ENCODE measurements at regions not wholly inside any gene's neighbourhood (a gene's known extent, or its start where the extent isn't known, plus 50 kb on each side); places are given as distances from the start of the nearest gene placed in this dataset.

GRCh38 chr18:46289463-46289862 lies 185.3 kb downstream of the HAUS1 start:
- H3K36me3 ChIP-seq (ENCODE audit: control insufficient read depth in 2 of 2, extremely low read depth in 1 of 2, insufficient read depth in 2 of 2, low read length in 2 of 2): no peaks in the 10 kb centered on the region
- CTCF ChIA-PET: no interaction called here
- intact Hi-C loops (cut with micrococcal nuclease) (no loop called here), dilution Hi-C loops (cut with MboI; ENCODE audit: extremely low pct_ligation_motif_present, low sequenced_read_pairs) (no loop called here)
- H4K20me1 ChIP-seq (replicated peaks; ENCODE audit: control insufficient read depth, extremely low read depth, insufficient read depth, low read length): no peaks in the 10 kb centered on the region
- no peaks in the 10 kb centered on the region for H3K9me1 ChIP-seq (replicated peaks; ENCODE audit: control insufficient read depth, extremely low read depth, insufficient read depth, low read length)
- H3K27ac ChIP-seq (ENCODE audit: insufficient read depth, low read depth, low read length): no peak overlapping the region
- no peak overlapping the region for H3K4me3 ChIP-seq (replicated peaks in 1 of 3; ENCODE audit: insufficient read depth in 1 of 3, low read depth in 1 of 3, low read length in 3 of 3)
- no peak overlapping the region for H3K4me2 ChIP-seq (ENCODE audit: insufficient read depth, low read length)
- no peak for FAIRE-seq
- H3K27me3 ChIP-seq (ENCODE audit: control insufficient read depth in 2 of 2, insufficient read depth in 2 of 2, low read length in 2 of 2): no peaks in the 10 kb centered on the region
- no peaks in the 10 kb centered on the region for H3K4me1 ChIP-seq (ENCODE audit: control insufficient read depth, extremely low read depth, insufficient read depth, low read length)
- POLR2A ChIA-PET: no interaction called here
- H2AFZ ChIP-seq (ENCODE audit: low read depth, low read length): no peak overlapping the region
- BruUV-seq (replicated peaks): no TSS peak
- TF ChIP-seq CTCF (IDR thresholded peaks at IDR 0.05; ENCODE audit: extremely low read depth in 1 of 2, insufficient read depth in 1 of 2, low read depth in 1 of 2, low read length in 2 of 2) (no peak), POLR2AphosphoS5 (IDR thresholded peaks at IDR 0.05; ENCODE audit: insufficient read depth, low read depth, low read length) (no peak), MAX (IDR thresholded peaks at IDR 0.05; ENCODE audit: insufficient read depth, insufficient read length) (no peak), MYC (IDR thresholded peaks at IDR 0.05; ENCODE audit: low read depth, low read length) (no peak), EZH2 (IDR thresholded peaks at IDR 0.05; ENCODE audit: borderline replicate concordance, low read depth, low read length, severe bottlenecking) (no peak), GATA2 (IDR thresholded peaks at IDR 0.05; ENCODE audit: insufficient read depth, insufficient read length, low read depth, low read length) (no peak), FOS (IDR thresholded peaks at IDR 0.05; ENCODE audit: borderline replicate concordance, insufficient read depth, low read length) (no peak), POLR2A (IDR thresholded peaks at IDR 0.05; ENCODE audit: low read depth, low read length) (no peak), JUN (IDR thresholded peaks at IDR 0.05; ENCODE audit: borderline replicate concordance, insufficient read depth, insufficient read length, low read depth) (no peak)
- H3K79me2 ChIP-seq (ENCODE audit: control insufficient read depth, insufficient read depth, low read length): no peaks in the 10 kb centered on the region
- no peak overlapping the region for H3K9ac ChIP-seq (replicated peaks; ENCODE audit: extremely low read depth, insufficient read depth, low read length)
- DNase-seq (ENCODE audit: low read depth, low spot score): no peak
- H3K9me3 ChIP-seq (replicated peaks; ENCODE audit: control insufficient read depth, insufficient read depth, low read length): no peaks in the 10 kb centered on the region
